ENCODE measurements at regions not wholly inside any gene's neighbourhood (a gene's known extent, or its start where the extent isn't known, plus 50 kb on each side); places are given as distances from the start of the nearest gene placed in this dataset.

DNA sequence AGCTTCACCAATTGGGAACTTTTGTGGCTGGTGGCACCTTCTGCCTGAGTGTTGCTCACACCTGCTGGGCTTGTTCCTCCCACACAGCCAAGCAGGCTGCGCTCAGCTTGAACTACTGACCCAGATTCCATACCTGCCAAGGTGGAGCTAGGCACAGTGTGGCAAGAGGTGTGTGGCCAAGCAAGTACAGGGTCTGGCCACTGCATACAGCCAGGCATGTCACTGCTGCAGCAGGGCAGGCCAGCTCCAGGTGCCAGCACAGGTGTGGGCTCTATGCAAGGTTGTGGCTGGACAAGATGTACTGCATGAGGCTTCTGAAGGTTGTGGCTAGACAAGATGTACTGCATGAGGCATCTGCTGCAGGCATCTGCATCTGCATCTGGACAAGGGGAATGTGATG is 1254.8 kb downstream of the AMY1C start:
- TF ChIP-seq, protein P1, sequence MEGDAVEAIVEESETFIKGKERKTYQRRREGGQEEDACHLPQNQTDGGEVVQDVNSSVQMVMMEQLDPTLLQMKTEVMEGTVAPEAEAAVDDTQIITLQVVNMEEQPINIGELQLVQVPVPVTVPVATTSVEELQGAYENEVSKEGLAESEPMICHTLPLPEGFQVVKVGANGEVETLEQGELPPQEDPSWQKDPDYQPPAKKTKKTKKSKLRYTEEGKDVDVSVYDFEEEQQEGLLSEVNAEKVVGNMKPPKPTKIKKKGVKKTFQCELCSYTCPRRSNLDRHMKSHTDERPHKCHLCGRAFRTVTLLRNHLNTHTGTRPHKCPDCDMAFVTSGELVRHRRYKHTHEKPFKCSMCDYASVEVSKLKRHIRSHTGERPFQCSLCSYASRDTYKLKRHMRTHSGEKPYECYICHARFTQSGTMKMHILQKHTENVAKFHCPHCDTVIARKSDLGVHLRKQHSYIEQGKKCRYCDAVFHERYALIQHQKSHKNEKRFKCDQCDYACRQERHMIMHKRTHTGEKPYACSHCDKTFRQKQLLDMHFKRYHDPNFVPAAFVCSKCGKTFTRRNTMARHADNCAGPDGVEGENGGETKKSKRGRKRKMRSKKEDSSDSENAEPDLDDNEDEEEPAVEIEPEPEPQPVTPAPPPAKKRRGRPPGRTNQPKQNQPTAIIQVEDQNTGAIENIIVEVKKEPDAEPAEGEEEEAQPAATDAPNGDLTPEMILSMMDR (conservative IDR thresholded peaks at IDR 0.05; ENCODE audit: low read length) = no peak
- TF ChIP-seq EZH2phosphoT487 (IDR thresholded peaks at IDR 0.05; ENCODE audit: borderline replicate concordance, low read depth, low read length) = no peak

Measured in OCI-LY7 (cell line).